EL (cell line): ENCODE measurements at regions not wholly inside any gene's neighbourhood (a gene's known extent, or its start where the extent isn't known, plus 50 kb on each side); places are given as distances from the start of the nearest gene placed in this dataset.

Experiments used
- DNase-seq: peaks from one replicate; pipeline ENCODE4 v3.0.0-alpha.2; 2016

DNA sequence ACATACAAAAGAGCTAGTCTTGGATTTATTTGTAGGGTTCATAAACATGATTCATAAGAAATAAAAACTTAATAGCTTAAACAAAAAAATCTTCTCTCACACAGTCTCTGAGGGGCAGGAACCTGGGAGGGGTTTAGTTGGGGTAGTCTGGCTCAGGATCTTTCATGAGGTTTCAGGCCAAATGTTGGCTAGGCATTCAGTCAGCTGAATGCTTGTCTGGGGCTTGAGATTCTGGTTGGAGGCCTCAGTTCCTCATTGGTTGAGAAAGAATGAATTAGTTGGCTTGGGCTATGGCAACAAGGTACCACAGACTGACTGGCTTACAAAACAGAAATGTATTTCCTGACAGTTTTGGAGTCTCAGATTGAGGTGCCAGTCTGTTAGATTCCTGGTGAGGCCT, 74.3 kb downstream of the ANKRD7 start:
- DNase-seq = no peak

DNA sequence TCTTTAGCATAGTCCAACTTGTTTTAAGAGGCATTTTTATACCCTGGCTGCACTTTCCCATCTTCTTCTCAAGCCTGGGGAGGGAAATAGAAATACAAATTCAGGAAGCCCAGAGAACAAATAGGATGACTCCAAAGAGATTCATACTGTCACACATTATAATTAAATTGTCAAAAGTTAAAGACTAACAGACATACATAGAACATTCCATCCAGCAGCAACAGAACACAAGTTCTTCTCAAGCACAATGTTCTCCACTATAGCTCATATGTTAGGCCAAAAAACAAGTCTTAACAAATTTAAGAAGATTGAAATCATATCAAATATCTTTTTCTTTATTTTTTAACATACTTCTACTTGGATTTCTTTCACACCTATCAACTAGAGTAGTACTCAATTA, 75.7 kb downstream of the ANKRD7 start:
- no peak for DNase-seq

DNA sequence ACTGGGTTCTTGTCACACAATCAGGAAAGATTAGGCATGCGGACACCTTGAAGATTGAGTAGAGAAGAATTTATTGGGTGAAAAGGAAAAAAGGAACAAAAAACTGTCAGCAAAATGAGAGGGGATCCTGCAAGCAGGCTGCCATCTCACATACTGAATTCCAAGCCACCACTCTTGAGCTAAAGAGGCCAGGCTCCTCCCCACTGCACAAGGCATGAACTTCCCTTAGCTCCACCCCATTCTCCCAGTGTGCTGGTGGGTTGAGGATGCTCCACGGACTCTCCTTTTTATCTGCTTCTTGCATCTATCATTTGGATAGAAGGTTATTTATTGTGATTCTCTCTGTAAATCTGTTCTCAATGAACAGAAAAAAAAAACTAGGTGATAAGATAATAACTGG, 79.6 kb downstream of the ANKRD7 start:
- DNase-seq = no peak

DNA sequence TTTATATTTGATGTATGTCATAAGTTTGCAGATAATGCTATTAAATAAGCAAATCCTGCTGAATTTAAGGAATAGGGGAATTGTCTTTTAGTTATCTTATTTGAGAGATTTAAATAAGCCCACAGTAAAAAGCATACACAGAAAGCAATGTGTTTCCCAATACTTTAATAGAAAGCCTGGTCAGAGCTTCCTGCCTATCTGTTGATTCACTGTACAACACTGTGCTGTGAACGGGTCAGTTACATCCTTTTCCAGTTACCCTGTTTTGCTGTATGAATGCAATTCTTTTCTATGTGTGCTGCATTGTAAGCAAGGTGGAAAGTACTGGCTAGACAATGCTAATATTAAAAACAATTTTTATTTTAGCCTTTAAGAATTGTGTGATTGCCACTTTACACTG, 81.2 kb downstream of the ANKRD7 start:
- DNase-seq = no peak

DNA sequence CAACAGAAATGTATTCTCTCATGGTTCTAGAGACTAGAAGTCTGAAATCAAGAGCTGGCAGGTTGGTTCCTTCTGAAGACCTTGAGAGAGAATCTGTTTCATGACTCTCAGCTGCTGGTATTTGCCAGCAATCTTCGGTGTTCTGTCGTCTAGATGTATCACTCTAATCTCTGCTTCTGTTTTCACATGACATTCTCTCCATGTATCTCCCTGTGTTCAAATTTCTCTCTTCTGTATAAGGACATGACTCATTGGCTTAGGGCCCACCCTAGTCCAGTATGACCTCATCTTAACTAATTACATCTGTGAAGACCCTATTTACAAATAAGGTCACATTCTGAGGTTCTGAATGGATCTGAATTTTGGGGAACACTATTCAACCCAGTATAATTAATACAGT, 82.3 kb downstream of the ANKRD7 start:
- DNase-seq = no peak

DNA sequence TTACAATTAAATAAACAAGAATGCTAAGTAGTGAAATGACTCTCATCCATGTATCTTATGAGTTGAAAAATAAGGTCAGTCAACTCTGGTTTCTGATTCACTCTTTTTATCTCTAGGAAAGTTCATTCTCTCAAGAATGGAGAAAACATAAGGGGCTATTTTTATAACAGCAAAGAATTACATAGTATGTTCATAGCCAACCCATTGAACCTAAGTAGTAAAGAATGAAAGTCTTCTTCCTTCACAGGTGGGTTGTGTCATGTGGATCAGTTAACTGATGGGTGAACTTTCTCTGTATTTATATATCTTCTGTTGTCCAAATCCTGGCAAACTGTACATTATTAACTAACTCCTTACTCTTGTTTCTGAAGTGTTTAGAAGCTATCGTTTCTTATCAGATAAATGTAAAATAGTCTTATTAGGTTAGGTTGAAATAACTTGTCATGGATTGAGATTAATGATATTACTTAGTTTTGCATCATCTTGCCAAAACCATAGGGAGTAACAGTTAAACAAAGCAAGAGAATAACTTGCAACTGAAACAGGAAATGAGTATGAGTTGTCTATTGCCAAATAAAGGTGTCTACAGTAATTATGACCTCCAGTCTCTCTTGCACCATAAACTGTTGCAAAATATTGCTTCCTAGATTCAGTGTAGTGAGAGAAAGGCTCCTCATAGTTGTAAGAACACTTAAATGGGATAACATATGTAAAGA, 86.8 kb downstream of the ANKRD7 start:
- DNase-seq = no peak

DNA sequence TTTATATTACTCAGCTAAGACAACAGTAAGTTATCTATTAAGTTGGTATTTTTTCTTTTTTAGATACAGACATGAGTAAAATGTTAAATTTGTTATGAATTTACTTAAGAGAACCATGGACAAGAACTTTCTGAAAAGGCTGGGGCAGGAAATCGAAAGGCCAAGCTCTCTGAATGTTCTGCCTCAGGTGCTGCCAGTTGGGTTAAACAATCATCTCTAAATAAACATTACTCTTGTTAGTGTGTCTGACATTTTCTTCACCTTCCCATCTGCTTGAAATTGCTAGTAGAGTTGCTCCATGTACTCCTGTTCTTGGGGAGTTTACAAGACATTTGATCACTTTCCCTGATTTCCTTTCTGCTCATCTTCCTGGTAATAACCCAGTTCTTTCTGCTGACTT, 87.5 kb downstream of the ANKRD7 start:
- DNase-seq = no peak

DNA sequence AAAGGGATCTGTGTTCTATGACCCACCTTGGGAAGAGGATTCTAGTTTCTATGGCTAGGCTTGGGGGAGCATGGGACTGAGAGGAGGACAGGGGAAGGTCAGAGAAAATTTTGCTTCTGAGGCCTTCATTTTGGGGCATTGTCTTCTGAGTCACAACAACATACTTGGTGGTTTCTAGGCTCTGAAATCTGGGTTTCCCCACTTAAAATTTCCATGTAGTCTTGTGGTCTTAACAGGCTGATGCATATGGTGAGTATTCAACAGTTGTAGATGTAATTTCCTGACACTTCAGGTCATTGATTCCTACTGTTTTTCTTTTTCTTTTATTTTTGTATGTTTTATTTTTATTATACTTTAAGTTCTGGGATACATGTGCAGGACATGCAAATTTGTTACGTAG, 88.5 kb downstream of the ANKRD7 start:
- no peak for DNase-seq

DNA sequence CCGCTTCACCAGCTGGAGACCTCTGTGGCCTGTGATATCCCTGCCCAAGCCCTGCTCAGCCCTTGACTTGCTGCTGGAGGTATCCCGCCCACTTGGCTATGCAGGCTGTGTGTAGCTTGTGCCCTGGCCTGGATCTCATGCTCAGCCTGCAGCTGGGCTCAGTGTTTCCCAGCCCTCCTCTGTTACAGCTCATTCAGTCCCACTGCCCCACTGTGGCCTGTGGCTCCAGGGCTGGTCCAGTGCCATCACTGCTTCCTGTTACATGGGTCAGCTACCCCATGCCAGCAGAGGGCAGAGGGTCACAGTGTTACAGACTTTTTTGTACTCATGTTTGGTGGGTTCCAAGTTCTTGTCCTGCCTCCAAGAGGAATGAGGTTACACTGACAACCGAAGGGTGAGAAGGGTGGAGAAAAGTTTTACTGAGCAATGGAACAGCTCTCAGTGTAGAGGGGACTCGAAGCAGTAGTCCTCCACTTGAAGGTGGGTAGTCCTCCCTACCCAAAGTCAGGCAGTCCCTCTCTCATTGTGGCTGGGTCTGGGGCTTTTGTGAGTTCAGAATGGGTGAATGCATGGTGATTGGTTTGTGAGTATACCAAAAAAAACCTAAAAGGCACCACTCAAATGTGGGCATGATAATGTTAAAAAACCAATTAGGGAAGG, 100.4 kb downstream of the ANKRD7 start:
- DNase-seq = no peak

DNA sequence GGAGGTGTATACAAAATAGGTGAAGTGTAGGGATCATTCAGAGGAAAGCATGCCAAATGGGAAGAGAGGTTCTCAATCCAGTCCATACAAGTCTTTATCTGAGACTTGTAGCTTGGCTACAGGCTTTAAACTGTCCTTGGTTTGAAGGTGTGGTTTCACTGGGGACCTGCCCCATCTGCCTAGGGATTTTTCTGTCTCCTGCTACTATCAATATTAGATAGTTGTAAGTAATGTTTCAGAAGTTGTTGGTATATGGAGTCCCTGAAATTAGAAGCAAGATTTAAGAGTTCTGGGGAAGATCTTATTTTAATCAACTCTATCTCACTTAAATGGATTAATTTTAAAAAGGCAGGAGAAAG, 100.9 kb downstream of the ANKRD7 start:
- no peak for DNase-seq

DNA sequence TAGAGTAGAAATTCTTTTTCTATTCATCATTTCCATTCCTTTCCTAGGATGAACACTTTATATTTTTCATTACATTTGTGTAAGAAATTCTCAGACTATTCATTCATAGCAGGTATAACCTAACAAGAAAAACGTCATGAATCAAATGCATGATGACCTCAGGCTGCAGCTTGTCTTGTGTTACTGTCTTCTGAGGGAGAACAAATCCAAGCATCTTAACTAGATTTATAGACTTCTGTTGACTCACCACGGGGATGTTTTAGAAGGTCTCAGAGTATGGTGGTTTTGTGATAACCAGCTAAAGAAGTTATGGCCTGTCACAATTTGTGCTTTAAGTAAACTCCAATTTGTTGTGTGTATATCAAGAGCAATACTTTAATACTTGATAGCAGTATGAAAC, 102.7 kb downstream of the ANKRD7 start:
- DNase-seq = no peak

DNA sequence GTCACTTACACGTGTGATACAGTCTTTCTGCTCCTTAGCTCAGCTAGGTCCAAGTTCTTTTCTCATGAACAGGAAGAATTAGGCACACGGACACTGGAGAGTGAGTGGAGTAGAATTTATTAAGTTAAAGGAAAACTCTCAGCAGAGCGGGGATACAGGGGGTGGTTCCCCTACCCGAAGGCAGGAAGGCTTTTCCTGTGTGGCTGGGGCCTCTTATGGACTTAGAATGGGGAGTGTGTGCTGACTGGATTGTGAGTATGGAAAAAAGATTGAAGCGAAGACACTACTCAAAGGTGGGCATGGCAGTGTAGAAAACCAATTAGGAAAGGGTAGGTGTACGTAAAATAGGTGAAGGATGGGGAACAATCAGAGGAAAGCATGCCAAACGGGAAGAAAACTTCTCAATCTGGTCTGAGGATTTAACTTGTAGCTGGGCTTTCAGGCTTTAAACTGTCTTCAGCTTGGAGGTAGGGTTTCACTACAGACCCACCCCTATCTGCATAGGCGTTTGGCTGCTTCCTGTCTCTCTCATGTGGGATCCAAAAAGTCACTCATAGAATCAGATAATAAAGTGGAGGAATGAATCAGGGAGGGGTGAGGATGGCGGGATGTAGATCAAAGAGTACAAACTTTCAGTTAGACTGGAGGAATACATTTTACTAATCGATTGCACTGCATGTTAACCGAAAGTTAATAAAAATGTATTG, 104.2 kb downstream of the ANKRD7 start:
- DNase-seq = no peak

DNA sequence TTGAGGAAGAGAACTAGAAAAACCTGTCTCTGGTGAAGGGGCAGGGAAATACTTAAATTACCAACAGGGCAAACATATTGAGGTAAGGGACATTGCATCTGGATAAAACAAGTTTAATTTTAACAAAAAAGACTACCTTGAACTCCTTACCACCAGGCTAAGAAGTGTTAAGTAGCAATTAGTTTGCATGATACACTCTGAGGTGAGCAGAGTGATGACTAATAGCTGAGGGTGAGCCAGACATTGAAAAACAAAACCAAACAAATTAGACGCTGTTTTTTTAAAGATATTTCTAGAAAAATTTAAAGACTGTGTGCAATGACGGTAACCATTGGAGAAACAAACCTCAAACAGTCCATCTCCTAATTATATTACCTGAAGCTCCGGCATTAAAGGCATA, 105.9 kb downstream of the ANKRD7 start:
- no peak for DNase-seq

DNA sequence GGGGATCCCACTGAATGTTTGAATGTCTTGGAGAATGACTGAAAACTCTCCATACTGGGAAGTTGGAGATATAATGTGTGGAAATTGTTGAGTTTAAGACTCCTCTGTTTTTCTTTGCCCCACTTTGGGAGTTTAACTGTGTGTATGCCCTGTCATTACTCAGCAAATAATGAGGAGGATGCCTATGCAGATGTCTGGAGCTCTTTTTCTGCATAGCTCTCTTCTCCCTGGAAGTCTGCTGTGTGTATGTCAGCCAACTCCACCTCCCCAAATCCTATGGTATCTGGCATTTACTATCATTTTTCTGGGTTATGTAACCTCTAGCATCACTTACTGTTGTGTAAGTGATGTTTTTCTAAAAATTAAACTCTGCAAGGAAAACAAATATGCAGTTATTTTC, 122.2 kb downstream of the ANKRD7 start:
- no peak for DNase-seq

DNA sequence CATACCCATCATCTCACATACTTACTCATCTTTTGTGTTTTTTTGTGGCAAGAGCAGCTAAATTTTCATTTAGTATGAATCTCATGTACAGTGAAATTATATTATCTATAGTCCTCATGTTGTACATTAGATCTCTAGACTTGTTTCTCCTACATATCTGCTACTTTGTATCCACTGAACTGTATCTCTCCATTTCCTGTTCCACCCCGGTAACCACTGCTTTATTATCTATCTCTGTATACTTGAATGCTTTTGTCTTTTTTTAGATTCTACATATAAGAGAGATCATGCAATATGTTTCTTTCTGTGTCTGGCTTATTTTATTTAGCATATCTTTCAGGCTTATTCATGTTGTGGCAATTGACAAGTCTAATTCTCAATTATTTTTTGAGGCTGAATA, 125.1 kb downstream of the ANKRD7 start:
- no peak for DNase-seq

DNA sequence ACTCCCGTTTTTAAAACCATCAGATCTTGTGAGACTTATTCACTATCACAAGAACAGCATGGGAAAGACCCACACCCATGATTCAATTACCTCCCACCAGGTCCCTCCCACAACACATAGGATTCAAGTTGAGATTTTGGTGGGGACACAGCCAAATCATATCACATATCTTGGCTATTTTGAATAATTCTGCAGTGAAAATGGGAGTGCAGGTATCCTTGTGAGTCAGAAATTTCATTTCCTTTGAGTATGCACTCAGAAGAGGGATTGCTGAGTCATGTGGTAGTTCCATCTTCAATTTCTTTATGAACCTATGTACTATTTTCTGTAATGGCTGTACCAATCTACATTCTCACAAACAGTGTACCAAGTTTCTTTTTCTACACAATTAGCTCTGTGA, 125.8 kb downstream of the ANKRD7 start:
- DNase-seq = no peak

DNA sequence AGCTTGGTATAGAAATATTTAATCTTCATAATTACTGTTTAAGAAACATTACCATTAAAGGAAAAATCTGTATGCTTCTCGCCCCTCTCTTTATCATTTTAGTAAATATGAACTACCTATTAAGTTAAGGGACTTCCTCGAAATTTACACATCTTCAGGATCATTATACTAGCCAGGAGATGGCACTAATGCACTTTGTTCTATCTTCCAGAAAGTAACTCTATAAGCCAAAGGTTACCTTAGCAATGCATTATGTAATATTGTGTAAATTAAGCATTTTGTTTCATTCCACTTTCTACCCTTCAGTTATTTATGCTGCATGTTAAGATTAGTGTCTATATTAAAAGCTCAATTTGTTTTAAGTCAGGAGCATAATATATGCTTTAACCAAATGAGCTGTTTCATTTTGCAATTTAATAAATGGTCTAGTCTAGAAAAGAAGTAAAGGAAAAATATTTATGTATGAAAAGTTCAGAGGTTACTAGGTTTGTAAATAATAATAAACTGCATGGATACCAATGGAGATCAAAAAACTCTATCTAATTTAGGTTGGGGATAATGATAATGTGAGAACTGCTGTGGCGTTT, 128.5 kb downstream of the ANKRD7 start:
- no peak for DNase-seq

DNA sequence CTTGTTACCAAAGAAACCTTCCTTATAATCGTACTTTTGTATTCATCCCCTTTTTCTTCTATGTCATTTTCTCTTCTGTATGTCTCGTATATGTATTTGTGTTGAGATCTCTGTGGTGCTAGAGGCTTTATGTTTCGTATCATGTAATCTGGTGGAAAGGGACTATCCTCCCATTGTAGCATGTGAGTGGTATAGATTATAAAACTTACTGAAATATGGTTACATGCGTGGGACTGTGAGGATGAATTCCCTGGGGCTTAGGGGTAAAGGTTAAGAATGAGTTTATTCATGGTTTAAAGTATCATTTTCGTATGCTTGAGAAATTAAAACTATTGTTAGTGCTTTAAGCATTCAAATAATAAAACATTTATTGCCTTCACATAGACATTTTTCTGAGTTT, 141.9 kb downstream of the ANKRD7 start:
- DNase-seq = no peak

DNA sequence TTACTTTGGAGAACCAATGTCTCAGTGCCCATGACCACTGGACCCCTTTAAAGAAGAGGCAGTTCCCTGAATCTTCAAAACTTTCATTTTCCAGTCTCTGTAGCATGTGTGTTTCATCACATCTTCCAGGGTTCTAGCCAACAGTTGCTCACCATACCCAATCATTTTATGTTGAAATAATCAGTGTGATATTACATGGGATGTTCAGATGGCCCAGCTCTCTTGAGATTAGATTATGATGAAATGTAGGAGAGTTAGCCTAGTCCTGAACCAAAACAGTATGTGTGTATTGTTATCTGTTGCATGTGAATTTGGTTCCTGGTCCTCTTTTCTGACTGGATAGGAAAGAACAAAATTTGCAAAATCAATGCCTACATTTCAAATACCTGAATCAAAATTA, 144.5 kb downstream of the ANKRD7 start:
- no peak for DNase-seq

DNA sequence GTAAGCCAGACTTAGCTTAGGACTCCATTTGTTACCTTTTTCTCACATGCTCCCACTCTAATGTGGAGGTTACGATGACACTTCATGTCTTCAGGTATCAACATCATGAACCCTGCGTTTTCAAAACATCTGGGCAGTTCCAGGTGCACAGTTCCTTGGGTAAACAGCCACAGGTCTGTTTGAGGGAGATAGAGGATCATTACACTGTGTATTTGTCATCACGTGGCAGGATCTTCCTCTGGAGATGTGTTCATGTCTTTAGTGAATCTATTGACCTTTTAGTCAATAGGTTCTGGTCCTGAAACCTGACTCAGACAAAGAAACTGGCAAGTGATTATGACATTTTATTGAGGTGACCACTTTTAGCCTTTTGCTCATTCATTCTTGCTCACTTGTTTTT, 145.5 kb downstream of the ANKRD7 start:
- no peak for DNase-seq

DNA sequence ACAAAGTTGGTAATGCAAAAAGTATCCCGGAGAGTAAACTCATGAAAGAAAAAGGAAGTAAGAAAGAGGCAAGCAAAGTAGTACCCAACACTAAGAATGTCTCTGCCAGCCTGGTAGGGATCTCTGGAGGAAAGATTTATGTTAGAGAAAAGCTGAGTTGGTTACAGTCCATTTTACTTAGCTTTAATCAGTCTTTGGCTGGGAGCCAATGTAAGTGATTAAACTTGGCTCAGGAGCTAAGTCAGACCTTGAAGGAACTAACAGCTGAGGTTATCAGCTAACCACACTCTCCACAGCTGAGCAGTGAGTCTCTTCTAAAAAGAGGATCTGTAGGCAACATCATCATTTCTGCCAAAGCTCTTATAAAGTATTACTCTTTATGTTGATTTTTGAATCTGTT, 148.0 kb downstream of the ANKRD7 start:
- no peak for DNase-seq

DNA sequence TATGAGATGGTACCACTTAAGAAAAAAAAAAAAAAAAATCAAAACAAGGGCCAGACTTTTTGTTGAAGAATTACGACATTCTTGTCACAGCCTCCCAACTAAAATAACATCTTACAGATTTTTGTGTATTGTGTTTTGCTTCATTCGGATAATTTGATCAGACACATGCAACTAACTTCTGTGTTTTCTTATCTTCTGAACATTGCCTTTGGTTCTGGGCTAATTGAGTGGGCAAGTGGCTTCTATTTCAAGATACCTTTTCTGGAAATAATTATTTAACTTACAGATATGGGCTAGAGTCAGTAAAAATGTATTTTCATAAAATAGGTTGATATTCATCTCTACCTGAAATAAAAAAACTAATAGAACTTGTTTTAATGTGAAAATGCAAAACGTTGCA, 165.1 kb downstream of the ANKRD7 start:
- DNase-seq = no peak

DNA sequence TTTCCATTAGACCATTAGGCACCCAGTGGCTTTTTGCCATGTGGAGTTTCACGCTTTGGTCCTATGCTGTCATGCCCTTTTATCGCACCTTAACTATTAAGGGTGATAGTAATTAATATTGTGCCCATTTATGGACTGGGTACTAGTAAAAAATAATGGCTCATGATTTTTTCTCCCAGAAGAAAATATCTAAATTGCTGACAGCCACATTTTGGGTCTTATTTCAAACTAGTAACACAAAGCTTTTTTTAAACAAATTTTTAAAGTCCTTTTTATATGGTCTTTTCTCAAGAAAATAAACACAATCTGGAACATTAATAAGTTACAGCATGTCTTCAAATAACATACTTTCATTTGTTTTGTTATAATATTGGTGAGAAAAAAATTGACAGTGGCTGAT, 179.7 kb downstream of the ANKRD7 start:
- DNase-seq = no peak

DNA sequence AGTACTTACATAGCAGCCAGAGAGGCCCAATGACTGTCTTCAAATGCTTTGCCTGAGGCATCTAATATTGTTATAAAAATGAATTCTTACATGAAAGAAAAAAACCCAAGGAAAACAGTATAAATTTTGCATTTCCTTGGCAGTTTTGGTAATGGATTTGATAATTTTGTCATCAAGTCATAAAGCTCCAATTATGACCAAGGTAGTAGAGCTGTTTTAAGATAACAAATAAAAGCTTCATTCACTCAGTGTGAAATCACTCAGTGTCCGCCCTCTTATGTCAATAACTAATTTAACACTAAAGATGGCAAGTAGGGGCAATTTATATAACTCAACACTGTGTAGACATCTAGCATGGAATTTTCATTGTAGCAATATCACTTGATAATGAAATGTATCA, 193.9 kb downstream of the ANKRD7 start:
- DNase-seq = no peak
